HEK293 (cell line): ENCODE measurements at regions not wholly inside any gene's neighbourhood (a gene's known extent, or its start where the extent isn't known, plus 50 kb on each side); places are given as distances from the start of the nearest gene placed in this dataset.

ENCODE experiments used
- CTCF ChIA-PET: fragments of 350-600 bp; formaldehyde crosslinking; extraction: SDS; loops from one replicate; lab custom pipeline; 2021; ENCODE audit warnings: antibody characterized with exemption; lab: Yijun Ruan, JAX
- POLR2A ChIA-PET: fragments of 300-600 bp; formaldehyde crosslinking; extraction: SDS; loops from one replicate; lab custom pipeline; 2020; ENCODE audit warnings: antibody characterized with exemption, inconsistent platforms; lab: Yijun Ruan, JAX
- H3K27ac ChIP-seq: fragments of 200-500 bp; sonication (Bioruptor generic); 2 replicates; pipeline ENCODE4 v1.5.1; 2014; ENCODE audit warnings: low read depth, low read length, control low read depth, inconsistent platforms; ENCODE audit errors: extremely low read depth
- H3K36me3 ChIP-seq, 2 experiments: fragments of 200-500 bp in 1 of 2; sonication (Bioruptor generic) in 1 of 2; 1 replicate in 1 of 2; 2 replicates in 1 of 2; pipeline ENCODE4 v1.5.1; 2014 to 2017; ENCODE audit warnings: inconsistent platforms in 2 of 2, low read length in 2 of 2; ENCODE audit not compliant: control insufficient read depth in 2 of 2, insufficient read depth in 1 of 2
- H3K4me1 ChIP-seq: fragments of 200-500 bp; sonication (Bioruptor generic); 2 replicates; pipeline ENCODE4 v1.5.1; 2014; ENCODE audit warnings: mild to moderate bottlenecking, low read length, inconsistent platforms; ENCODE audit not compliant: control insufficient read depth, insufficient read depth
- H3K4me3 ChIP-seq: 2 replicates; pipeline ENCODE4 v1.5.1; 2011; ENCODE audit warnings: low read depth, mild to moderate bottlenecking, control low read depth, low read length, moderate library complexity
- H3K9me3 ChIP-seq: fragments of 200-500 bp; sonication (Bioruptor generic); 2 replicates; pipeline ENCODE4 v1.5.1; 2014; ENCODE audit warnings: low read depth, low read length, inconsistent platforms; ENCODE audit not compliant: control insufficient read depth, insufficient read depth
- BCL6B ChIP-seq: fragments of 450-650 bp; formaldehyde crosslinking; IDR thresholded peaks from 2 replicates; pipeline ENCODE4 v1.5.1; 2017; ENCODE audit warnings: missing biosample characterization, missing genetic modification characterization
- GLIS1 ChIP-seq: fragments of 450-650 bp; formaldehyde crosslinking; IDR thresholded peaks from 2 replicates; pipeline ENCODE4 v1.5.1; 2016; ENCODE audit warnings: missing biosample characterization, missing genetic modification characterization
- KLF16 ChIP-seq: fragments of 450-650 bp; formaldehyde crosslinking; IDR thresholded peaks from 2 replicates; pipeline ENCODE4 v1.5.1; 2017; ENCODE audit warnings: missing biosample characterization, missing genetic modification characterization
- TSHZ1 ChIP-seq: fragments of 450-650 bp; formaldehyde crosslinking; IDR thresholded peaks from 2 replicates; pipeline ENCODE4 v1.5.1; 2016; ENCODE audit warnings: missing biosample characterization, missing genetic modification characterization, borderline replicate concordance
- ZBTB17 ChIP-seq: fragments of 450-650 bp; formaldehyde crosslinking; IDR thresholded peaks from 2 replicates; pipeline ENCODE4 v1.5.1; 2016; ENCODE audit warnings: missing biosample characterization, missing genetic modification characterization
- ZFP69B ChIP-seq: fragments of 450-650 bp; formaldehyde crosslinking; IDR thresholded peaks from 2 replicates; pipeline ENCODE4 v1.5.1; 2016; ENCODE audit warnings: missing biosample characterization, missing genetic modification characterization
- ZNF155 ChIP-seq: fragments of 450-650 bp; formaldehyde crosslinking; IDR thresholded peaks from 2 replicates; pipeline ENCODE4 v1.5.1; 2016; ENCODE audit warnings: missing biosample characterization, missing genetic modification characterization
- ZNF202 ChIP-seq: fragments of 450-650 bp; formaldehyde crosslinking; IDR thresholded peaks from 2 replicates; pipeline ENCODE4 v1.5.1; 2016; ENCODE audit warnings: missing biosample characterization, missing genetic modification characterization, borderline replicate concordance
- ZNF239 ChIP-seq: fragments of 450-650 bp; formaldehyde crosslinking; IDR thresholded peaks from 2 replicates; pipeline ENCODE4 v1.5.1; 2016; ENCODE audit warnings: missing biosample characterization, missing genetic modification characterization
- ZNF280D ChIP-seq: fragments of 450-650 bp; formaldehyde crosslinking; IDR thresholded peaks from 2 replicates; pipeline ENCODE4 v1.5.1; 2016; ENCODE audit warnings: missing biosample characterization, missing genetic modification characterization
- ZNF341 ChIP-seq: fragments of 450-650 bp; formaldehyde crosslinking; IDR thresholded peaks from 2 replicates; pipeline ENCODE4; 2016; ENCODE audit warnings: low read depth, missing biosample characterization, missing genetic modification characterization
- ZNF473 ChIP-seq: fragments of 450-650 bp; formaldehyde crosslinking; IDR thresholded peaks from 2 replicates; pipeline ENCODE4 v1.5.1; 2017; ENCODE audit warnings: missing biosample characterization, missing genetic modification characterization
- ZNF654 ChIP-seq: fragments of 450-650 bp; formaldehyde crosslinking; IDR thresholded peaks from 2 replicates; pipeline ENCODE4 v1.5.1; 2016; ENCODE audit warnings: low read depth, missing biosample characterization, missing genetic modification characterization
- ZNF837 ChIP-seq: fragments of 450-650 bp; formaldehyde crosslinking; IDR thresholded peaks from 2 replicates; pipeline ENCODE4 v1.5.1; 2016; ENCODE audit warnings: missing biosample characterization, missing genetic modification characterization
- ZNF843 ChIP-seq: fragments of 450-650 bp; formaldehyde crosslinking; IDR thresholded peaks from 2 replicates; pipeline ENCODE4 v1.5.1; 2016; ENCODE audit warnings: missing biosample characterization, missing genetic modification characterization

- TF ChIP-seq ZNF239 (tag by site-specific recombination) = no peak
Measured at GRCh38 chr2:163248376-163249253, 410.0 kb upstream of the KCNH7 start (continued).

- ChIA-PET POLR2A (no interaction called here), CTCF (interaction anchor here (0.6 kb wide), 1 partner anchor 1846 kb away, joined by 4 read pairs; no protein-coding TSS in a partner anchor)
- Histone ChIP-seq H3K4me3 (no peak overlapping the region), H3K4me1 (no peaks in the 10 kb centered on the region), H3K27ac (no peak overlapping the region), H3K36me3 (no peaks in the 10 kb centered on the region), H3K9me3 (no peaks in the 10 kb centered on the region)
- TF ChIP-seq ZNF473 (tag by site-specific recombination) = no peak
- no peak for TF ChIP-seq ZNF155 (tag by site-specific recombination)
- TF ChIP-seq ZNF341 (tag by site-specific recombination) = no peak
- TF ChIP-seq ZNF843 (tag by site-specific recombination) = no peak
- no peak for TF ChIP-seq ZNF280D (tag by site-specific recombination)
- no peak for TF ChIP-seq ZNF837 (tag by site-specific recombination)
- no peak for TF ChIP-seq TSHZ1 (tag by site-specific recombination)
- no peak for TF ChIP-seq GLIS1
- no peak for TF ChIP-seq ZNF654 (tag by site-specific recombination)
- TF ChIP-seq KLF16 (tag by site-specific recombination) = no peak
- TF ChIP-seq BCL6B (tag by site-specific recombination) = no peak
- TF ChIP-seq ZNF202 (tag by site-specific recombination) = no peak
- TF ChIP-seq ZFP69B (tag by site-specific recombination) = no peak
- no peak for TF ChIP-seq ZBTB17 (tag by site-specific recombination)
Measured at GRCh38 chr2:163247847-163248220, 409.3 kb upstream of the KCNH7 start.
